Hepatocyte (in vitro differentiated cells): ENCODE measurements at regions not wholly inside any gene's neighbourhood (a gene's known extent, or its start where the extent isn't known, plus 50 kb on each side); places are given as distances from the start of the nearest gene placed in this dataset.

Experiments
- DNase-seq: peaks from one replicate; pipeline ENCODE4 v3.0.0-alpha.2; 2016; ENCODE audit warnings: low spot score
- H2AFZ ChIP-seq: fragments of 200-600 bp; sonication (generic); 2 replicates; pipeline ENCODE4 v1.6.0; 2016; ENCODE audit warnings: antibody characterized with exemption, mild to moderate bottlenecking
- H3K27ac ChIP-seq: fragments of 200-600 bp; sonication (generic); 2 replicates; pipeline ENCODE4 v1.5.1; 2016; ENCODE audit warnings: mild to moderate bottlenecking
- H3K27me3 ChIP-seq: fragments of 200-600 bp; sonication (generic); 2 replicates; pipeline ENCODE4 v1.6.1; 2016
- H3K36me3 ChIP-seq: fragments of 200-600 bp; sonication (generic); replicated peaks from 2 replicates; pipeline ENCODE4 v1.5.1; 2016; ENCODE audit warnings: low read depth; ENCODE audit not compliant: insufficient read depth
- H3K4me1 ChIP-seq: fragments of 200-600 bp; sonication (generic); 2 replicates; pipeline ENCODE4 v1.5.1; 2016; ENCODE audit warnings: mild to moderate bottlenecking, moderate library complexity; ENCODE audit not compliant: insufficient read depth
- H3K4me2 ChIP-seq: fragments of 200-600 bp; sonication (generic); 2 replicates; pipeline ENCODE4 v1.6.0; 2016
- H3K4me3 ChIP-seq: fragments of 200-600 bp; sonication (generic); 2 replicates; pipeline ENCODE4 v1.5.1; 2016; ENCODE audit warnings: mild to moderate bottlenecking
- H3K79me2 ChIP-seq: fragments of 200-600 bp; sonication (generic); 2 replicates; pipeline ENCODE4 v1.6.0; 2017; ENCODE audit warnings: mild to moderate bottlenecking
- H3K9me2 ChIP-seq: fragments of 200-600 bp; sonication (generic); replicated peaks from 2 replicates; pipeline ENCODE4 v1.6.0; 2017; ENCODE audit warnings: mild to moderate bottlenecking; ENCODE audit not compliant: insufficient read depth
- H3K9me3 ChIP-seq: fragments of 200-600 bp; sonication (generic); 2 replicates; pipeline ENCODE4 v1.5.1; 2016; ENCODE audit warnings: low read depth, mild to moderate bottlenecking
- H4K20me1 ChIP-seq: fragments of 200-600 bp; sonication (generic); 2 replicates; pipeline ENCODE4 v1.6.0; 2016; ENCODE audit warnings: mild to moderate bottlenecking; ENCODE audit not compliant: insufficient read depth, poor library complexity, severe bottlenecking
- CTCF ChIP-seq: fragments of 200-600 bp; sonication (generic); IDR thresholded peaks from 2 replicates; pipeline ENCODE4 v1.5.1; 2016; ENCODE audit warnings: antibody characterized with exemption, mild to moderate bottlenecking; ENCODE audit not compliant: poor library complexity
- EZH2 ChIP-seq: fragments of 200-600 bp; sonication (generic); IDR thresholded peaks from 2 replicates; pipeline ENCODE4 v1.6.1; 2016; ENCODE audit warnings: antibody characterized with exemption, mild to moderate bottlenecking, borderline replicate concordance
- EZH2phosphoT487 ChIP-seq: fragments of 200-600 bp; sonication (generic); IDR thresholded peaks from one replicate; pipeline ENCODE4 v1.6.1; 2018; ENCODE audit warnings: antibody characterized with exemption, mild to moderate bottlenecking, low read depth, moderate library complexity; ENCODE audit not compliant: unreplicated experiment, severe bottlenecking
- WGBS: methylation state at CpG from one replicate; pipeline ENCODE4 v1.1.6; 2016; ENCODE audit warnings: low lambda C conversion rate; ENCODE audit errors: missing lambda C conversion rate; 5-methylcytosine and 5-hydroxymethylcytosine counted together

GRCh38 chrX:40331353-40331752 lies 233.6 kb upstream of the BCOR start:
- no peaks in the 10 kb centered on the region for H3K79me2 ChIP-seq
- H3K4me2 ChIP-seq, result no peak overlapping the region
- no peak overlapping the region for H2AFZ ChIP-seq
- no peak for DNase-seq
- H4K20me1 ChIP-seq, result no peaks in the 10 kb centered on the region
- no peak for TF ChIP-seq EZH2
- no peak for TF ChIP-seq EZH2phosphoT487
- no peak for TF ChIP-seq CTCF
- H3K9me3 ChIP-seq, result no peaks in the 10 kb centered on the region
- no peaks in the 10 kb centered on the region for H3K9me2 ChIP-seq
- H3K27ac ChIP-seq, result no peak overlapping the region
- H3K36me3 ChIP-seq, result no peaks in the 10 kb centered on the region
- H3K4me3 ChIP-seq, result no peak overlapping the region
- no peaks in the 10 kb centered on the region for H3K4me1 ChIP-seq
- 77% methylated on average over 5 of the region's 5 CpGs for WGBS
- no peaks in the 10 kb centered on the region for H3K27me3 ChIP-seq

GRCh38 chrX:40329616-40330015 lies 231.9 kb upstream of the BCOR start:
- no peaks in the 10 kb centered on the region for H3K36me3 ChIP-seq
- no peak overlapping the region for H3K27ac ChIP-seq
- DNase-seq, result no peak
- H3K4me1 ChIP-seq, result no peaks in the 10 kb centered on the region
- no peaks in the 10 kb centered on the region for H3K79me2 ChIP-seq
- no peaks in the 10 kb centered on the region for H3K27me3 ChIP-seq
- no peak overlapping the region for H3K4me3 ChIP-seq
- no peak overlapping the region for H2AFZ ChIP-seq
- H3K9me2 ChIP-seq, result no peaks in the 10 kb centered on the region
- 87% methylated on average over 2 of the region's 2 CpGs for WGBS
- TF ChIP-seq EZH2phosphoT487 (no peak), CTCF (no peak), EZH2 (no peak)
- no peak overlapping the region for H3K4me2 ChIP-seq
- no peaks in the 10 kb centered on the region for H4K20me1 ChIP-seq
- no peaks in the 10 kb centered on the region for H3K9me3 ChIP-seq

DNA sequence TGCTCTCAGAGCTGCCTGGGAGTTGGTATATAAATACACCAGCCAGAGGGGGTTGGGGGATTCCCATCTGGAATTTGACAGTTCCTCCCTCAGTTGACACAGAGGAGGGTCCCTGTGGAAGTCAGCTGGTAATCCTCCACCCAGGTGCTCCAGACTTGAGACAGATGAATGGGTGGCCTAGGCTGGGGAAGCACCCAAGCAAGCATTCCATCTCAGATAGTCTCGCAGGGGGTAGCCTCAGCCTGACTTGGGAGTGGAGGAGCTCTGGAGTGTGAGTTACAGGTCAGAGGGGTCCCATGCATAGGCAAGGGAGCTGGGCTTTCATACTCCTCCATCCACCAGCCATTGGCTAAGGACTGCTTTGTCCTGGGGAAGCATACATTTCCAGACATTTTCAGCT lies 229.3 kb upstream of the BCOR start:
- H3K4me3 ChIP-seq, result no peak overlapping the region
- H3K36me3 ChIP-seq, result no peaks in the 10 kb centered on the region
- no peaks in the 10 kb centered on the region for H3K9me2 ChIP-seq
- DNase-seq, result no peak
- no peaks in the 10 kb centered on the region for H4K20me1 ChIP-seq
- H3K4me1 ChIP-seq, result no peaks in the 10 kb centered on the region
- H3K27me3 ChIP-seq, result no peaks in the 10 kb centered on the region
- 67% methylated on average over 1 of the region's 1 CpG for WGBS
- H3K9me3 ChIP-seq, result no peaks in the 10 kb centered on the region
- no peak overlapping the region for H3K4me2 ChIP-seq
- TF ChIP-seq EZH2phosphoT487 (no peak), EZH2 (no peak), CTCF (no peak)
- H3K79me2 ChIP-seq, result no peaks in the 10 kb centered on the region
- no peak overlapping the region for H3K27ac ChIP-seq
- no peak overlapping the region for H2AFZ ChIP-seq
